Endothelial cell of umbilical vein (primary cell): ENCODE measurements at regions not wholly inside any gene's neighbourhood (a gene's known extent, or its start where the extent isn't known, plus 50 kb on each side); places are given as distances from the start of the nearest gene placed in this dataset.

Source experiments
- BruUV-seq: library from RNA; stranded (reverse); fragments of 400-500 nt; replicated peaks from 2 replicates; lab custom pipeline; 2021; lab: Mats Ljungman, UMichigan
- CTCF ChIA-PET: fragments of 300-600, 350-600 bp; sonication (Branson Sonifier 250); formaldehyde crosslinking; loops from one replicate; lab custom pipeline; 2021; ENCODE audit warnings: antibody characterized with exemption, inconsistent platforms; lab: Charles Lee
- POLR2A ChIA-PET: fragments of 300-600, 350-600 bp; sonication (Branson Sonifier 250); formaldehyde crosslinking; loops from one replicate; lab custom pipeline; 2021; ENCODE audit warnings: antibody characterized with exemption, inconsistent platforms; lab: Charles Lee
- DNase-seq: peaks from one replicate; pipeline ENCODE4 v3.0.0-alpha.2; 2011; ENCODE audit warnings: low read depth, low spot score
- FAIRE-seq: peaks from 2 replicates; lab custom pipeline; 2011; peaks lifted over from hg19 to GRCh38; lab: Jason Lieb, UNC
- H2AFZ ChIP-seq: 2 replicates; pipeline ENCODE4 v1.6.0; 2012; ENCODE audit warnings: low read depth, low read length, control low read depth, inconsistent platforms
- H3K27ac ChIP-seq: 2 replicates; pipeline ENCODE4 v1.5.1; 2011; ENCODE audit warnings: low read depth, mild to moderate bottlenecking, control low read depth, low read length, moderate library complexity; ENCODE audit not compliant: insufficient read depth
- H3K27me3 ChIP-seq, 2 experiments: 2 replicates each; pipeline versions ENCODE4 v1.6.0 to v1.6.1; 2011; ENCODE audit warnings: low read length in 2 of 2, mixed read lengths in 1 of 2; ENCODE audit not compliant: control insufficient read depth in 2 of 2, insufficient read depth in 2 of 2
- H3K36me3 ChIP-seq, 2 experiments: 2 replicates in 1 of 2; 3 replicates in 1 of 2; pipeline ENCODE4 v1.5.1; 2011; ENCODE audit warnings: low read length in 2 of 2, mild to moderate bottlenecking in 1 of 2, moderate library complexity in 1 of 2; ENCODE audit not compliant: control insufficient read depth in 2 of 2, insufficient read depth in 2 of 2; ENCODE audit errors: extremely low read depth in 1 of 2
- H3K4me1 ChIP-seq: 3 replicates; pipeline ENCODE4 v1.5.1; 2011; ENCODE audit warnings: mild to moderate bottlenecking, low read length; ENCODE audit not compliant: control insufficient read depth, insufficient read depth; ENCODE audit errors: extremely low read depth
- H3K4me2 ChIP-seq: 2 replicates; pipeline ENCODE4 v1.6.1; 2011; ENCODE audit warnings: low read length, control low read depth, mixed read lengths; ENCODE audit not compliant: insufficient read depth
- H3K4me3 ChIP-seq, 3 experiments: fragments of 200-600 bp in 1 of 3; sonication (generic), shearing (Covaris generic) in 1 of 3; replicated peaks in 1 of 3; 2 replicates each; pipeline ENCODE4 v1.5.1; 2011 to 2016; ENCODE audit warnings: control low read depth in 3 of 3, low read length in 3 of 3, mild to moderate bottlenecking in 2 of 3, inconsistent platforms in 1 of 3, low read depth in 1 of 3, moderate library complexity in 1 of 3; ENCODE audit not compliant: insufficient read depth in 1 of 3
- H3K79me2 ChIP-seq: 2 replicates; pipeline ENCODE4 v1.6.0; 2012; ENCODE audit warnings: low read length, inconsistent platforms; ENCODE audit not compliant: control insufficient read depth, insufficient read depth
- H3K9ac ChIP-seq: replicated peaks from 2 replicates; pipeline ENCODE3; 2011; ENCODE audit warnings: low read length, control low read depth; ENCODE audit not compliant: insufficient read depth; ENCODE audit errors: extremely low read depth
- H3K9me1 ChIP-seq: replicated peaks from 3 replicates; pipeline ENCODE4 v1.6.0; 2011; ENCODE audit warnings: mild to moderate bottlenecking, low read length; ENCODE audit not compliant: control insufficient read depth, insufficient read depth; ENCODE audit errors: extremely low read depth
- H3K9me3 ChIP-seq: replicated peaks from 2 replicates; pipeline ENCODE4 v1.5.1; 2012; ENCODE audit warnings: low read length, inconsistent platforms; ENCODE audit not compliant: control insufficient read depth, insufficient read depth
- H4K20me1 ChIP-seq: replicated peaks from 2 replicates; pipeline ENCODE3; 2011; ENCODE audit warnings: mild to moderate bottlenecking, low read length; ENCODE audit not compliant: control insufficient read depth, insufficient read depth; ENCODE audit errors: extremely low read depth
- CTCF ChIP-seq, 2 donors: IDR thresholded peaks; 1 replicate in 1 of 2; 2 replicates in 1 of 2; pipeline ENCODE4 v1.5.1; 2011; ENCODE audit warnings: low read length in 2 of 2, mild to moderate bottlenecking in 2 of 2, moderate library complexity in 2 of 2, control low read depth in 1 of 2, inconsistent platforms in 1 of 2, low read depth in 1 of 2; ENCODE audit not compliant: insufficient read depth in 1 of 2; ENCODE audit errors: extremely low read depth in 1 of 2
- EZH2 ChIP-seq: IDR thresholded peaks from 2 replicates; pipeline ENCODE4 v1.6.1; 2012; ENCODE audit warnings: borderline replicate concordance, low read depth, mild to moderate bottlenecking, moderate library complexity, low read length, inconsistent platforms; ENCODE audit not compliant: severe bottlenecking
- FOS ChIP-seq: IDR thresholded peaks from 2 replicates; pipeline ENCODE4 v1.6.1; 2011; ENCODE audit warnings: mild to moderate bottlenecking, low read length, moderate library complexity, borderline replicate concordance; ENCODE audit not compliant: insufficient read depth
- GATA2 ChIP-seq: IDR thresholded peaks from 2 replicates; pipeline ENCODE4 v1.7.0; 2011; ENCODE audit warnings: low read depth, mild to moderate bottlenecking, moderate library complexity, mixed read lengths, low read length; ENCODE audit not compliant: insufficient read length, insufficient read depth
- JUN ChIP-seq: IDR thresholded peaks from 2 replicates; pipeline ENCODE4 v1.6.1; 2011; ENCODE audit warnings: borderline replicate concordance, low read depth; ENCODE audit not compliant: insufficient read length, insufficient read depth
- MAX ChIP-seq: IDR thresholded peaks from 2 replicates; pipeline ENCODE4 v1.6.1; 2011; ENCODE audit not compliant: insufficient read depth, insufficient read length
- MYC ChIP-seq: IDR thresholded peaks from one replicate; pipeline ENCODE4 v1.6.1; 2011; ENCODE audit warnings: mild to moderate bottlenecking, low read depth, low read length
- POLR2A ChIP-seq: IDR thresholded peaks from 2 replicates; pipeline ENCODE4 v1.6.1; 2012; ENCODE audit warnings: low read depth, mild to moderate bottlenecking, control low read depth, low read length
- POLR2AphosphoS5 ChIP-seq: IDR thresholded peaks from 2 replicates; pipeline ENCODE4 v1.6.1; 2012; ENCODE audit warnings: low read depth, mild to moderate bottlenecking, control low read depth, low read length, moderate library complexity; ENCODE audit not compliant: insufficient read depth
- dilution Hi-C: fragments of 300-500 bp; cut with MboI; formaldehyde crosslinking; loops from one replicate; pipeline ENCODE4 v1.15.0; 2019; ENCODE audit warnings: low sequenced_read_pairs; ENCODE audit not compliant: extremely low pct_ligation_motif_present
- intact Hi-C: fragments of 100-400 bp; cut with micrococcal nuclease; formaldehyde crosslinking; loops from one replicate; pipeline ENCODE4 v1.10.0; 2022

GRCh38 chr7:17528636-17529035, 230.2 kb downstream of the AHR start:
- Histone ChIP-seq H3K36me3 (no peaks in the 10 kb centered on the region), H3K27ac (no peak overlapping the region), H3K9me1 (no peaks in the 10 kb centered on the region), H2AFZ (no peak overlapping the region), H3K4me1 (peaks cover 7% of the 10 kb centered on the region), H3K79me2 (no peaks in the 10 kb centered on the region), H3K27me3 (no peaks in the 10 kb centered on the region), H4K20me1 (no peaks in the 10 kb centered on the region), H3K9me3 (no peaks in the 10 kb centered on the region), H3K9ac (no peak overlapping the region), H3K4me2 (no peak overlapping the region), H3K4me3 (no peak overlapping the region)
- dilution Hi-C loops (no loop called here), intact Hi-C loops (no loop called here)
- no peak for FAIRE-seq
- no peak for DNase-seq
- BruUV-seq: no TSS peak
- ChIA-PET CTCF (no interaction called here), POLR2A (no interaction called here)
- TF ChIP-seq MYC (no peak), CTCF (IDR thresholded peaks at IDR 0.05; ENCODE audit: extremely low read depth in 1 of 2, insufficient read depth in 1 of 2, low read depth in 1 of 2, low read length in 2 of 2) (no peak), JUN (no peak), FOS (no peak), GATA2 (no peak), POLR2AphosphoS5 (no peak), MAX (no peak), POLR2A (no peak), EZH2 (no peak)
